Pancreas (tissue), 10 donors: ENCODE measurements at regions not wholly inside any gene's neighbourhood (a gene's known extent, or its start where the extent isn't known, plus 50 kb on each side); places are given as distances from the start of the nearest gene placed in this dataset.

Source experiments
- ATAC-seq, 4 donors: fragments of 200-7000 bp; cut with Tn5 transposase; one replicate each; pipeline versions ENCODE4 v1.8.0 to v1.9.1; 2020; ENCODE audit warnings: mild to moderate bottlenecking in 4 of 4, moderate library complexity in 4 of 4
- DNase-seq, 6 donors: peaks; one replicate each; pipeline ENCODE4 v3.0.0-alpha.2; 2020
- FAIRE-seq: peaks from 2 replicates; lab custom pipeline; 2012; peaks lifted over from hg19 to GRCh38; lab: Jason Lieb, UNC
- H3K27ac ChIP-seq, 4 donors: fragments of 200-600 bp; sonication (generic); 1 replicate in 3 of 4; 2 replicates in 1 of 4; pipeline versions ENCODE4 v1.5.0 to v1.8.0; 2020
- H3K27me3 ChIP-seq, 4 donors: fragments of 200-600 bp; one replicate each; pipeline ENCODE4 v1.8.0; 2021
- H3K36me3 ChIP-seq, 3 donors: fragments of 200-600 bp; sonication (generic) in 1 of 3; one replicate each; pipeline versions ENCODE4 v1.5.0 to v1.8.0; 2020 to 2021
- H3K4me1 ChIP-seq, 3 donors: fragments of 200-600 bp; one replicate each; pipeline ENCODE4 v1.8.0; 2021
- H3K4me3 ChIP-seq, 4 donors: fragments of 200-600 bp; sonication (generic) in 2 of 4; one replicate each; pipeline versions ENCODE4 v1.5.0 to v1.8.0; 2020 to 2021
- H3K9me3 ChIP-seq, 4 donors: fragments of 200-600 bp; one replicate each; pipeline ENCODE4 v1.8.0; 2021
- CTCF ChIP-seq, 4 donors: fragments of 200-600 bp; sonication (generic) in 3 of 4; IDR thresholded peaks; one replicate each; pipeline versions ENCODE4 v1.5.0 to v1.8.0; 2021; ENCODE audit warnings: antibody characterized with exemption in 4 of 4
- WGBS, 2 donors: extraction: QIAGEN DNeasy Blood & Tissue Kit; methylation state at CpG; one replicate each; pipeline ENCODE4 v1.1.7; 2013; 5-methylcytosine and 5-hydroxymethylcytosine counted together
- intact Hi-C, 3 donors: fragments of 100-400 bp; cut with DNase I; formaldehyde crosslinking; loops; one replicate each; pipeline versions ENCODE4 v1.11.1 to v1.14.2; 2022
- donor health status: healthy with polysubstance abuse.
- donor health status: DM: no; HTN: no; CAD: no; lungs with moderate emphysema.
- donor health status: DM: no; HTN: no; CAD: no.
- donor health status: control.
- donor health status: control.
- donor health status: Bipolar disorder and iron deficiency.
- donor health status: DM: yes; HTN: yes; CAD: no.
- donor health status: DM: no; HTN: no; CAD: no.
- donor health status: DM: no; HTN: no; CAD: no.
- donor health status: DM: yes; HTN: yes; CAD: no.

- Histone ChIP-seq H3K4me3 (no peak overlapping the region), H3K4me1 (no peaks in the 10 kb centered on the region), H3K27ac (no peak overlapping the region), H3K36me3 (no peaks in the 10 kb centered on the region), H3K27me3 (no peaks in the 10 kb centered on the region), H3K9me3 (no peaks in the 10 kb centered on the region)
- no peak for TF ChIP-seq CTCF (IDR thresholded peaks at IDR 0.05)
- ATAC-seq = no peak
- no peak for DNase-seq
- FAIRE-seq = no peak
- intact Hi-C loops = no loop called here
- WGBS, 2 donors = 86 to 90% methylated on average over 7 of the region's 7 CpGs
Observed at GRCh38 chr4:152099981-152100378, 339.2 kb upstream of the GATB start.

GRCh38 chr4:152099555-152099954 lies 338.7 kb upstream of the GATB start:
- Histone ChIP-seq H3K27ac (no peak overlapping the region), H3K4me1 (no peaks in the 10 kb centered on the region), H3K4me3 (no peak overlapping the region), H3K36me3 (no peaks in the 10 kb centered on the region), H3K27me3 (no peaks in the 10 kb centered on the region), H3K9me3 (no peaks in the 10 kb centered on the region)
- TF ChIP-seq CTCF (IDR thresholded peaks at IDR 0.05) = no peak
- WGBS, 2 donors = 53 to 69% methylated on average over 2 of the region's 2 CpGs
- FAIRE-seq (no peak), DNase-seq (no peak), ATAC-seq (no peak)
- intact Hi-C loops = no loop called here

- Histone ChIP-seq H3K4me1 (no peaks in the 10 kb centered on the region), H3K9me3 (no peaks in the 10 kb centered on the region), H3K27ac (no peak overlapping the region), H3K4me3 (no peak overlapping the region), H3K27me3 (no peaks in the 10 kb centered on the region), H3K36me3 (no peaks in the 10 kb centered on the region)
- intact Hi-C loops = no loop called here
- FAIRE-seq (no peak), DNase-seq (no peak), ATAC-seq (no peak)
- WGBS, 2 donors = 67 to 77% methylated on average over 6 of the region's 6 CpGs
- no peak for TF ChIP-seq CTCF (IDR thresholded peaks at IDR 0.05)
Observed at GRCh38 chr4:152099061-152099425, 338.2 kb upstream of the GATB start.

GRCh38 chr4:152098365-152099060 lies 337.7 kb upstream of the GATB start:
- no peak overlapping the region for H3K27ac ChIP-seq
- H3K4me1 ChIP-seq = no peaks in the 10 kb centered on the region
- no peaks in the 10 kb centered on the region for H3K27me3 ChIP-seq
- no peaks in the 10 kb centered on the region for H3K36me3 ChIP-seq
- 83 to 90% methylated on average over 8 of the region's 8 CpGs for WGBS, 2 donors
- no peaks in the 10 kb centered on the region for H3K9me3 ChIP-seq
- no peak overlapping the region for H3K4me3 ChIP-seq
- no peak for DNase-seq
- FAIRE-seq = no peak
- ATAC-seq = no peak
- no peak for TF ChIP-seq CTCF (IDR thresholded peaks at IDR 0.05)
- intact Hi-C loops = no loop called here

- Histone ChIP-seq H3K36me3 (no peaks in the 10 kb centered on the region), H3K4me1 (no peaks in the 10 kb centered on the region), H3K27ac (no peak overlapping the region), H3K9me3 (no peaks in the 10 kb centered on the region), H3K4me3 (no peak overlapping the region), H3K27me3 (no peaks in the 10 kb centered on the region)
- TF ChIP-seq CTCF (IDR thresholded peaks at IDR 0.05) = no peak
- WGBS, 2 donors = 96 to 98% methylated on average over 3 of the region's 3 CpGs
- DNase-seq = no peak
- no peak for FAIRE-seq
- no peak for ATAC-seq
- intact Hi-C loops = no loop called here
Observed at GRCh38 chr4:152097371-152097770, 336.6 kb upstream of the GATB start.
